AG09309 (cell line): ENCODE measurements at regions not wholly inside any gene's neighbourhood (a gene's known extent, or its start where the extent isn't known, plus 50 kb on each side); places are given as distances from the start of the nearest gene placed in this dataset.

Source experiments
- DNase-seq: peaks from one replicate; pipeline ENCODE4 v3.0.0-alpha.2; 2010; ENCODE audit warnings: low read depth
- H3K4me3 ChIP-seq: 2 replicates; pipeline ENCODE4 v1.5.1; 2011; ENCODE audit warnings: mild to moderate bottlenecking, low read depth, low read length, moderate library complexity; ENCODE audit not compliant: control insufficient read depth
- TF ChIP-seq, protein P1 (sequence below): IDR thresholded peaks from 2 replicates; pipeline ENCODE4 v1.5.1; 2011; ENCODE audit warnings: mild to moderate bottlenecking, low read depth, low read length, inconsistent platforms; ENCODE audit not compliant: insufficient read depth, control insufficient read depth; ENCODE audit errors: missing control alignments

- DNase-seq = no peak
- H3K4me3 ChIP-seq = no peak overlapping the region
- TF ChIP-seq, protein P1, sequence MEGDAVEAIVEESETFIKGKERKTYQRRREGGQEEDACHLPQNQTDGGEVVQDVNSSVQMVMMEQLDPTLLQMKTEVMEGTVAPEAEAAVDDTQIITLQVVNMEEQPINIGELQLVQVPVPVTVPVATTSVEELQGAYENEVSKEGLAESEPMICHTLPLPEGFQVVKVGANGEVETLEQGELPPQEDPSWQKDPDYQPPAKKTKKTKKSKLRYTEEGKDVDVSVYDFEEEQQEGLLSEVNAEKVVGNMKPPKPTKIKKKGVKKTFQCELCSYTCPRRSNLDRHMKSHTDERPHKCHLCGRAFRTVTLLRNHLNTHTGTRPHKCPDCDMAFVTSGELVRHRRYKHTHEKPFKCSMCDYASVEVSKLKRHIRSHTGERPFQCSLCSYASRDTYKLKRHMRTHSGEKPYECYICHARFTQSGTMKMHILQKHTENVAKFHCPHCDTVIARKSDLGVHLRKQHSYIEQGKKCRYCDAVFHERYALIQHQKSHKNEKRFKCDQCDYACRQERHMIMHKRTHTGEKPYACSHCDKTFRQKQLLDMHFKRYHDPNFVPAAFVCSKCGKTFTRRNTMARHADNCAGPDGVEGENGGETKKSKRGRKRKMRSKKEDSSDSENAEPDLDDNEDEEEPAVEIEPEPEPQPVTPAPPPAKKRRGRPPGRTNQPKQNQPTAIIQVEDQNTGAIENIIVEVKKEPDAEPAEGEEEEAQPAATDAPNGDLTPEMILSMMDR = no peak
These were observed 729.0 kb downstream of the RFPL4B start for GRCh38 chr6:113076116-113076515.

- H3K4me3 ChIP-seq = no peak overlapping the region
- no peak for DNase-seq
- TF ChIP-seq, protein P1 = no peak
These were observed 729.7 kb downstream of the RFPL4B start for GRCh38 chr6:113076816-113077215.

GRCh38 chr6:113077794-113078193 lies 730.7 kb downstream of the RFPL4B start:
- TF ChIP-seq, protein P1 = no peak
- no peak for DNase-seq
- H3K4me3 ChIP-seq = no peak overlapping the region

DNA sequence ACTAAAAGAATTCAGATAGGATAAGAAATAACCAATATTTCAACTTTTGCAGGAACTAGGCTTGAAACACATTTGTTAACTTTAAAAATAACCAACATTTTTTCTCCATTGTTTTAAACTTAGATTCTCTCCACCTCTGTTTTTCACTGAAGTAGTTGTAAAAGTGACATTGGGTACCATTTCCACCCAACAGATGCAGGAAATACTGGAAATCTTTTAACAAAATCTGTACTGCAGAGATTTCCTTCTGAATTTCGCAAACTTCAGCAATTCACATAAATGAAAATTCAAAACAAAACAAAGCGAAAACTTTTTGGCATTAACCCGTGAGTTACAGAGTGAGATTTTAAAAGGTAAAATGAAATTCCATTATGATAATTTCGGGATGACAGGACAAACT lies 731.7 kb downstream of the RFPL4B start:
- H3K4me3 ChIP-seq = no peak overlapping the region
- TF ChIP-seq, protein P1 = no peak
- no peak for DNase-seq

DNA sequence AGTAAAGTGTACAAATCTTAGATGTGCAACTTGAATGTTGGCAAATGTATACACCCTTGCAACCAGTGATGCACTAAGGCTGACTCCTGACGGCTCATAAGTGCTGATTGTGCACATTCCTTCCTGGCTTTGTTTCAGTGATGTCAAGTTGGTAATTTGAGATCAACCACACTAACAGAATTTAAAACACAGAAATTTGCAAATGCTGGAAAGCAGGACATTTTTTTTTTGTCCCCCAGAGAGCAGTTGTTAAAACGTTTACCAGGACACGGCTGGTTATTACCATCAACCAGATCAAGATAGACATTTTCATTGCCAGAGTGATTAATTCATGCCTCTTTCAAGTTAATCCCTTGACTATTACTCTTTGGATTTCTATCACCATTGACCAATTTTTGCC lies 735.6 kb downstream of the RFPL4B start:
- H3K4me3 ChIP-seq = no peak overlapping the region
- TF ChIP-seq, protein P1 = no peak
- no peak for DNase-seq

DNA sequence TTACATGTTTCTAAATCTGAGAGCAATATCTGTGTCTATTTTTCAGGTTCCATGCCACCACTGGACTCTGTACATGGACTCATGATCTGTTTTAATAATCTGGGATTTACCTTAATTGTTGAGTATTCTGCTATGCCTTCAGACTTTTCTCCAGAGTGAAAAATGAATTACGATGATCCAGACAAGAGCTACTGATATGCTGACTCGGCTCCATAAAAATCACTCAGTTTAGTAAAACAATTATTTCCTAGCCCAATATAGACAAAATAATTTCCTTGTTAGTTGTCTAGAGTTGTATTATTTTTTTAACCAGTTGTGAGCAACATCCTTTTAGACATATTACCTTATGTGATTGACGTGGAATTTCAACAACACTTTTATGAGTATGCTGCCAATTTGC lies 736.8 kb downstream of the RFPL4B start:
- TF ChIP-seq, protein P1 = no peak
- no peak for DNase-seq
- no peak overlapping the region for H3K4me3 ChIP-seq

- no peak for DNase-seq
- TF ChIP-seq, protein P1 = no peak
- no peak overlapping the region for H3K4me3 ChIP-seq
These were observed 741.9 kb downstream of the RFPL4B start for GRCh38 chr6:113089056-113089455.
